GM23248 (cell line): ENCODE measurements at regions not wholly inside any gene's neighbourhood (a gene's known extent, or its start where the extent isn't known, plus 50 kb on each side); places are given as distances from the start of the nearest gene placed in this dataset.

Experiments used
- DNase-seq: peaks from one replicate; pipeline ENCODE4 v3.0.0-alpha.2; 2015
- H2AFZ ChIP-seq: fragments of 200-600 bp; sonication (generic); 2 replicates; pipeline ENCODE4 v1.6.1; 2016; ENCODE audit warnings: antibody characterized with exemption
- H3F3A ChIP-seq: fragments of 200-600 bp; sonication (generic); 2 replicates; pipeline ENCODE4 v1.6.1; 2016; ENCODE audit warnings: mild to moderate bottlenecking, antibody characterized with exemption, mixed run types; ENCODE audit not compliant: insufficient read depth
- H3K27ac ChIP-seq: fragments of 200-600 bp; sonication (generic); 2 replicates; pipeline ENCODE4 v1.5.1; 2016; ENCODE audit warnings: mild to moderate bottlenecking
- H3K27me3 ChIP-seq: fragments of 200-600 bp; sonication (generic); replicated peaks from 2 replicates; pipeline ENCODE4 v1.6.1; 2016; ENCODE audit warnings: mild to moderate bottlenecking; ENCODE audit not compliant: insufficient read depth
- H3K36me3 ChIP-seq: fragments of 200-600 bp; sonication (generic); 2 replicates; pipeline ENCODE4 v1.6.1; 2016; ENCODE audit warnings: low read depth, mild to moderate bottlenecking
- H3K4me1 ChIP-seq: fragments of 200-600 bp; sonication (generic); 2 replicates; pipeline ENCODE4 v1.6.1; 2016; ENCODE audit warnings: mild to moderate bottlenecking; ENCODE audit not compliant: insufficient read depth
- H3K4me2 ChIP-seq: fragments of 200-600 bp; sonication (generic); one replicate; pipeline ENCODE4 v1.6.1; 2016; ENCODE audit warnings: mild to moderate bottlenecking; ENCODE audit not compliant: unreplicated experiment
- H3K4me3 ChIP-seq: fragments of 200-600 bp; sonication (generic); 2 replicates; pipeline ENCODE4 v1.5.1; 2016; ENCODE audit warnings: mild to moderate bottlenecking
- H3K79me2 ChIP-seq: fragments of 200-600 bp; sonication (generic); 2 replicates; pipeline ENCODE4 v1.6.1; 2016; ENCODE audit warnings: mild to moderate bottlenecking; ENCODE audit not compliant: insufficient read depth
- H3K9ac ChIP-seq: fragments of 200-600 bp; sonication (generic); 2 replicates; pipeline ENCODE4 v1.6.1; 2016; ENCODE audit warnings: mild to moderate bottlenecking
- H3K9me2 ChIP-seq: fragments of 200-600 bp; sonication (generic); 2 replicates; pipeline ENCODE4 v1.6.1; 2016; ENCODE audit warnings: mixed run types, mild to moderate bottlenecking, moderate library complexity; ENCODE audit not compliant: insufficient read depth
- H3K9me3 ChIP-seq: fragments of 200-600 bp; sonication (generic); one replicate; pipeline ENCODE4 v1.6.1; 2017; ENCODE audit warnings: low read depth
- H4K20me1 ChIP-seq: fragments of 200-600 bp; sonication (generic); 2 replicates; pipeline ENCODE4 v1.6.0; 2016; ENCODE audit not compliant: insufficient read depth
- EZH2 ChIP-seq: fragments of 200-600 bp; sonication (generic); IDR thresholded peaks from 2 replicates; pipeline ENCODE4 v1.6.1; 2018; ENCODE audit warnings: antibody characterized with exemption, mild to moderate bottlenecking; ENCODE audit not compliant: insufficient read depth, poor library complexity, severe bottlenecking
- EZH2phosphoT487 ChIP-seq: fragments of 200-600 bp; sonication (generic); IDR thresholded peaks from 2 replicates; pipeline ENCODE4 v1.6.1; 2018; ENCODE audit warnings: antibody characterized with exemption, moderate library complexity, mild to moderate bottlenecking, low read depth; ENCODE audit not compliant: insufficient read depth
- WGBS, 2 experiments: methylation state at CpG; one replicate each; pipeline ENCODE4 v1.1.6; 2015 to 2017; ENCODE audit warnings: low lambda C conversion rate in 2 of 2, low coverage in 1 of 2; ENCODE audit errors: missing lambda C conversion rate in 2 of 2; 5-methylcytosine and 5-hydroxymethylcytosine counted together
- in situ Hi-C: fragments of 300-500 bp; cut with MboI; formaldehyde crosslinking; loops from 2 replicates; pipeline ENCODE4 v1.15.0; 2020

- Histone ChIP-seq H3K36me3 (no peaks in the 10 kb centered on the region), H3K9ac (no peak overlapping the region), H3F3A (no peaks in the 10 kb centered on the region), H3K4me1 (no peaks in the 10 kb centered on the region), H3K79me2 (no peaks in the 10 kb centered on the region), H3K27me3 (no peaks in the 10 kb centered on the region), H3K4me2 (no peak overlapping the region), H3K9me3 (no peaks in the 10 kb centered on the region), H3K27ac (no peak overlapping the region), H2AFZ (no peak overlapping the region), H3K4me3 (no peak overlapping the region), H3K9me2 (no peaks in the 10 kb centered on the region), H4K20me1 (no peaks in the 10 kb centered on the region)
- WGBS, 2 experiments, result 92 to 96% methylated on average over 1 of the region's 1 CpG
- TF ChIP-seq EZH2phosphoT487 (no peak), EZH2 (no peak)
- no peak for DNase-seq
- in situ Hi-C loops, result no loop called here
These were observed 227.6 kb upstream of the MME start for GRCh38 chr3:154852515-154852914.

GRCh38 chr3:154851644-154852043 is 228.5 kb upstream of the MME start:
- H3K4me3 ChIP-seq, result no peak overlapping the region
- no peaks in the 10 kb centered on the region for H3K4me1 ChIP-seq
- in situ Hi-C loops, result no loop called here
- H3K9me3 ChIP-seq, result no peaks in the 10 kb centered on the region
- no peak overlapping the region for H3K27ac ChIP-seq
- no peak overlapping the region for H2AFZ ChIP-seq
- no peaks in the 10 kb centered on the region for H4K20me1 ChIP-seq
- H3K9ac ChIP-seq, result no peak overlapping the region
- no peaks in the 10 kb centered on the region for H3K27me3 ChIP-seq
- TF ChIP-seq EZH2phosphoT487, result no peak
- no peak for TF ChIP-seq EZH2
- H3K9me2 ChIP-seq, result no peaks in the 10 kb centered on the region
- H3F3A ChIP-seq, result no peaks in the 10 kb centered on the region
- no peaks in the 10 kb centered on the region for H3K79me2 ChIP-seq
- no peaks in the 10 kb centered on the region for H3K36me3 ChIP-seq
- H3K4me2 ChIP-seq, result no peak overlapping the region
- no peak for DNase-seq

GRCh38 chr3:154850921-154851320 is 229.2 kb upstream of the MME start:
- Histone ChIP-seq H3K79me2 (no peaks in the 10 kb centered on the region), H3K9me3 (no peaks in the 10 kb centered on the region), H3F3A (no peaks in the 10 kb centered on the region), H3K27ac (no peak overlapping the region), H3K4me1 (no peaks in the 10 kb centered on the region), H3K27me3 (no peaks in the 10 kb centered on the region), H2AFZ (no peak overlapping the region), H3K9ac (no peak overlapping the region), H3K36me3 (no peaks in the 10 kb centered on the region), H3K4me3 (no peak overlapping the region), H3K4me2 (no peak overlapping the region), H3K9me2 (no peaks in the 10 kb centered on the region), H4K20me1 (no peaks in the 10 kb centered on the region)
- no peak for TF ChIP-seq EZH2phosphoT487
- no peak for TF ChIP-seq EZH2
- 94 to 98% methylated on average over 2 of the region's 2 CpGs for WGBS, 2 experiments
- in situ Hi-C loops, result no loop called here
- DNase-seq, result no peak

- no peak for DNase-seq
- no peaks in the 10 kb centered on the region for H3K9me2 ChIP-seq
- no peaks in the 10 kb centered on the region for H3F3A ChIP-seq
- no peaks in the 10 kb centered on the region for H3K4me1 ChIP-seq
- 65 to 68% methylated on average over 2 of the region's 2 CpGs for WGBS, 2 experiments
- in situ Hi-C loops, result no loop called here
- H3K36me3 ChIP-seq, result no peaks in the 10 kb centered on the region
- no peak overlapping the region for H3K9ac ChIP-seq
- no peaks in the 10 kb centered on the region for H3K27me3 ChIP-seq
- no peaks in the 10 kb centered on the region for H3K9me3 ChIP-seq
- H4K20me1 ChIP-seq, result no peaks in the 10 kb centered on the region
- no peak overlapping the region for H3K27ac ChIP-seq
- no peak overlapping the region for H3K4me3 ChIP-seq
- TF ChIP-seq EZH2 (no peak), EZH2phosphoT487 (no peak)
- H3K4me2 ChIP-seq, result no peak overlapping the region
- no peak overlapping the region for H2AFZ ChIP-seq
- H3K79me2 ChIP-seq, result no peaks in the 10 kb centered on the region
These were observed 230.7 kb upstream of the MME start for GRCh38 chr3:154849408-154849807.

- H3F3A ChIP-seq, result no peaks in the 10 kb centered on the region
- no peak overlapping the region for H3K4me3 ChIP-seq
- 39 to 70% methylated on average over 1 of the region's 1 CpG for WGBS, 2 experiments
- H3K9me3 ChIP-seq, result no peaks in the 10 kb centered on the region
- in situ Hi-C loops, result no loop called here
- no peak overlapping the region for H2AFZ ChIP-seq
- no peaks in the 10 kb centered on the region for H3K27me3 ChIP-seq
- no peak overlapping the region for H3K27ac ChIP-seq
- no peaks in the 10 kb centered on the region for H3K79me2 ChIP-seq
- no peak overlapping the region for H3K9ac ChIP-seq
- no peak overlapping the region for H3K4me2 ChIP-seq
- no peaks in the 10 kb centered on the region for H4K20me1 ChIP-seq
- DNase-seq, result no peak
- H3K9me2 ChIP-seq, result no peaks in the 10 kb centered on the region
- TF ChIP-seq EZH2phosphoT487 (no peak), EZH2 (no peak)
- no peaks in the 10 kb centered on the region for H3K4me1 ChIP-seq
- no peaks in the 10 kb centered on the region for H3K36me3 ChIP-seq
These were observed 235.3 kb upstream of the MME start for GRCh38 chr3:154844863-154845262.
